H9 (cell line): ENCODE measurements at regions not wholly inside any gene's neighbourhood (a gene's known extent, or its start where the extent isn't known, plus 50 kb on each side); places are given as distances from the start of the nearest gene placed in this dataset.

ENCODE experiments used
- DNase-seq: peaks from one replicate; pipeline ENCODE4 v3.0.0-alpha.2; 2017
- H2AFZ ChIP-seq: one replicate; pipeline ENCODE4 v1.6.1; 2013; ENCODE audit warnings: mild to moderate bottlenecking, low read length, control low read depth, moderate library complexity
- H2AK5ac ChIP-seq: 2 replicates; pipeline ENCODE4 v1.6.1; 2013; ENCODE audit warnings: low read length, control low read depth, mixed read lengths; ENCODE audit not compliant: insufficient read length
- H2BK120ac ChIP-seq: one replicate; pipeline ENCODE4 v1.6.1; 2013; ENCODE audit warnings: low read depth, mild to moderate bottlenecking, low read length, control low read depth, inconsistent platforms; ENCODE audit not compliant: poor library complexity, severe bottlenecking
- H2BK12ac ChIP-seq: 2 replicates; pipeline ENCODE4 v1.6.1; 2013; ENCODE audit warnings: low read length, control low read depth, mixed read lengths, low read depth; ENCODE audit not compliant: insufficient read length
- H2BK15ac ChIP-seq: 2 replicates; pipeline ENCODE4 v1.6.1; 2013; ENCODE audit warnings: low read depth, low read length, control low read depth
- H2BK20ac ChIP-seq: one replicate; pipeline ENCODE4 v1.6.1; 2013; ENCODE audit warnings: low read depth, mild to moderate bottlenecking, low read length, control low read depth, inconsistent platforms; ENCODE audit not compliant: poor library complexity, severe bottlenecking
- H2BK5ac ChIP-seq: 2 replicates; pipeline ENCODE4 v1.6.1; 2013; ENCODE audit warnings: low read length, control low read depth, mixed read lengths; ENCODE audit not compliant: insufficient read length
- H3K14ac ChIP-seq: 2 replicates; pipeline ENCODE4 v1.6.1; 2013; ENCODE audit warnings: low read length, control low read depth; ENCODE audit not compliant: insufficient read depth
- H3K18ac ChIP-seq: 2 replicates; pipeline ENCODE4 v1.6.1; 2013; ENCODE audit warnings: low read depth, mild to moderate bottlenecking, mixed read lengths, low read length, control low read depth; ENCODE audit not compliant: insufficient read length
- H3K23ac ChIP-seq: 2 replicates; pipeline ENCODE4 v1.6.1; 2013; ENCODE audit warnings: low read length, control low read depth, mixed read lengths, low read depth; ENCODE audit not compliant: insufficient read length
- H3K23me2 ChIP-seq: 2 replicates; pipeline ENCODE4 v1.6.1; 2013; ENCODE audit warnings: low read depth, mild to moderate bottlenecking, mixed read lengths, low read length, control low read depth; ENCODE audit not compliant: insufficient read length, poor library complexity, severe bottlenecking
- H3K27ac ChIP-seq: 2 replicates; pipeline ENCODE4 v1.5.1; 2013; ENCODE audit warnings: low read length, control low read depth, mixed read lengths, low read depth; ENCODE audit not compliant: insufficient read length
- H3K27me3 ChIP-seq: 2 replicates; pipeline ENCODE4 v1.6.1; 2013; ENCODE audit warnings: low read length, control low read depth, inconsistent platforms; ENCODE audit not compliant: insufficient read depth
- H3K4ac ChIP-seq: 2 replicates; pipeline ENCODE4 v1.6.1; 2013; ENCODE audit warnings: low read depth, mild to moderate bottlenecking, control low read depth, inconsistent platforms, low read length, moderate library complexity
- H3K4me1 ChIP-seq: 2 replicates; pipeline ENCODE4 v1.6.1; 2013; ENCODE audit warnings: low read length, control low read depth, inconsistent platforms; ENCODE audit not compliant: insufficient read depth
- H3K4me2 ChIP-seq: 2 replicates; pipeline ENCODE4 v1.6.1; 2013; ENCODE audit warnings: low read length, control low read depth, mixed read lengths; ENCODE audit not compliant: insufficient read length, insufficient read depth
- H3K56ac ChIP-seq: 2 replicates; pipeline ENCODE4 v1.6.1; 2013; ENCODE audit warnings: low read depth, mild to moderate bottlenecking, mixed read lengths, low read length, control low read depth; ENCODE audit not compliant: insufficient read length
- H3K79me1 ChIP-seq: 2 replicates; pipeline ENCODE4 v1.6.1; 2013; ENCODE audit warnings: low read depth, mild to moderate bottlenecking, moderate library complexity, low read length, control low read depth, inconsistent platforms; ENCODE audit not compliant: insufficient read depth, poor library complexity, severe bottlenecking
- H3K79me2 ChIP-seq: 2 replicates; pipeline ENCODE4 v1.6.1; 2013; ENCODE audit warnings: low read length, control low read depth, inconsistent platforms; ENCODE audit not compliant: insufficient read depth
- H3K9ac ChIP-seq: 2 replicates; pipeline ENCODE4 v1.6.1; 2013; ENCODE audit warnings: low read length, control low read depth, mixed read lengths; ENCODE audit not compliant: insufficient read length; ENCODE audit errors: extremely low read depth
- H3K9me3 ChIP-seq: one replicate; pipeline ENCODE4 v1.6.1; 2013; ENCODE audit warnings: low read depth, low read length, inconsistent platforms; ENCODE audit not compliant: control insufficient read depth
- H3T11ph ChIP-seq: one replicate; pipeline ENCODE4 v1.6.1; 2013; ENCODE audit warnings: mild to moderate bottlenecking, low read length, control low read depth, inconsistent platforms
- H4K20me1 ChIP-seq: one replicate; pipeline ENCODE4 v1.6.1; 2013; ENCODE audit not compliant: control insufficient read depth, insufficient read length, insufficient read depth
- H4K5ac ChIP-seq: 2 replicates; pipeline ENCODE4 v1.6.1; 2013; ENCODE audit warnings: low read depth, mild to moderate bottlenecking, mixed read lengths, low read length, control low read depth; ENCODE audit not compliant: insufficient read length
- H4K8ac ChIP-seq: replicated peaks from 2 replicates; pipeline ENCODE4 v1.6.1; 2013; ENCODE audit warnings: low read length, control low read depth, mixed read lengths, low read depth; ENCODE audit not compliant: insufficient read length
- H4K91ac ChIP-seq: 2 replicates; pipeline ENCODE4 v1.6.1; 2013; ENCODE audit warnings: low read depth, mild to moderate bottlenecking, moderate library complexity, mixed read lengths, low read length, control low read depth; ENCODE audit not compliant: insufficient read length
- H3K27ac Mint-ChIP-seq, 3 experiments: 2 replicates in 2 of 3; 3 replicates in 1 of 3; pipeline ENCODE4 v1.8.0; 2020 to 2021; ENCODE audit warnings: mixed read lengths in 3 of 3, mild to moderate bottlenecking in 1 of 3, moderate library complexity in 1 of 3
- H3K27me3 Mint-ChIP-seq: 2 replicates; pipeline ENCODE4 v1.8.0; 2021; ENCODE audit warnings: low read depth, mild to moderate bottlenecking, moderate library complexity, mixed read lengths
- H3K36me3 Mint-ChIP-seq, 3 experiments: 2 replicates in 2 of 3; 3 replicates in 1 of 3; pipeline ENCODE4 v1.8.0; 2020 to 2021; ENCODE audit warnings: low read depth in 3 of 3, mixed read lengths in 3 of 3; ENCODE audit not compliant: insufficient read depth in 1 of 3
- H3K4me1 Mint-ChIP-seq, 2 experiments: 2 replicates each; pipeline ENCODE4 v1.8.0; 2020; ENCODE audit warnings: mixed read lengths in 2 of 2
- H3K4me3 Mint-ChIP-seq, 2 experiments: 2 replicates in 1 of 2; 3 replicates in 1 of 2; pipeline ENCODE4 v1.8.0; 2020 to 2021; ENCODE audit warnings: mild to moderate bottlenecking in 2 of 2, mixed read lengths in 2 of 2, moderate library complexity in 1 of 2
- H3K9me3 Mint-ChIP-seq, 2 experiments: 2 replicates in 1 of 2; 3 replicates in 1 of 2; pipeline ENCODE4 v1.8.0; 2020; ENCODE audit warnings: mild to moderate bottlenecking in 2 of 2, mixed read lengths in 2 of 2, moderate library complexity in 1 of 2
- WGBS: extraction: QIAGEN DNeasy Blood & Tissue Kit; methylation state at CpG from one replicate; pipeline ENCODE4 v1.1.7; 2013; ENCODE audit warnings: missing lambda C conversion rate, low lambda C conversion rate, mixed read lengths; ENCODE audit not compliant: insufficient read length; ENCODE audit errors: extremely low coverage; 5-methylcytosine and 5-hydroxymethylcytosine counted together
- TF ChIP-seq, protein P1 (sequence below): fragments of 200-600 bp; sonication (generic); conservative IDR thresholded peaks from 3 replicates; pipeline ENCODE4 v1.8.0; 2021; ENCODE audit warnings: antibody characterized with exemption, mild to moderate bottlenecking

DNA sequence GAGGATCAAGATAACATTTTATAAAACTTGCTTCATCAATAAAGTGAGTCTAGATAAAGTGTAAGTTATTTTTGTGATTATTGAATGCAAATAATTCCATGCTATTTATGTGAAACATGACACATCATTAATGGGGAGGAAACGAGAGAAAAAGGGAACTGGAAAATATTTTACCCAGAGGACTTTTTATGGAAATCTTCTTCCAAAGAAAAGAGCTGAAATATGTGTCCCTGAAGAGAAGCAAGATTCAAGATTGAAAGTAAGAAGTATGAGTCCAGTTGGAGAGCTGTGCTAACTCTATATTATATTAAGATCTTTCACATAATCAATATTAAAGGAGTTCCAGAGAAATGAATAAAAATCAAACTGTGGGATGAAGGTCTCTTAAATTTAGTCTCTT, 1361.8 kb downstream of the GATA3 start:
- peaks cover 9 to 14% of the 10 kb centered on the region in 2 experiments for H3K4me1 Mint-ChIP-seq
- Histone ChIP-seq H3K27me3 (no peaks in the 10 kb centered on the region), H4K91ac (no peak overlapping the region), H2AFZ (no peak overlapping the region), H2BK15ac (no peak overlapping the region), H2BK5ac (no peak overlapping the region), H3K23ac (no peak overlapping the region), H2BK12ac (no peak overlapping the region), H3K79me2 (no peaks in the 10 kb centered on the region), H3T11ph (no peak overlapping the region), H3K23me2 (no peaks in the 10 kb centered on the region), H4K8ac (no peak overlapping the region), H3K56ac (no peak overlapping the region), H3K4me2 (no peak overlapping the region), H3K79me1 (no peaks in the 10 kb centered on the region), H4K20me1 (no peaks in the 10 kb centered on the region), H4K5ac (no peak overlapping the region), H3K18ac (no peak overlapping the region), H2BK20ac (no peak overlapping the region), H2BK120ac (no peak overlapping the region), H3K4me1 (no peaks in the 10 kb centered on the region), H3K9me3 (no peaks in the 10 kb centered on the region), H3K9ac (no peak overlapping the region), H3K27ac (no peak overlapping the region), H2AK5ac (no peak overlapping the region), H3K4ac (no peak overlapping the region), H3K14ac (no peak overlapping the region)
- no peak overlapping the region for H3K4me3 Mint-ChIP-seq
- no peak for DNase-seq
- H3K27me3 Mint-ChIP-seq: no peaks in the 10 kb centered on the region
- TF ChIP-seq, protein P1, sequence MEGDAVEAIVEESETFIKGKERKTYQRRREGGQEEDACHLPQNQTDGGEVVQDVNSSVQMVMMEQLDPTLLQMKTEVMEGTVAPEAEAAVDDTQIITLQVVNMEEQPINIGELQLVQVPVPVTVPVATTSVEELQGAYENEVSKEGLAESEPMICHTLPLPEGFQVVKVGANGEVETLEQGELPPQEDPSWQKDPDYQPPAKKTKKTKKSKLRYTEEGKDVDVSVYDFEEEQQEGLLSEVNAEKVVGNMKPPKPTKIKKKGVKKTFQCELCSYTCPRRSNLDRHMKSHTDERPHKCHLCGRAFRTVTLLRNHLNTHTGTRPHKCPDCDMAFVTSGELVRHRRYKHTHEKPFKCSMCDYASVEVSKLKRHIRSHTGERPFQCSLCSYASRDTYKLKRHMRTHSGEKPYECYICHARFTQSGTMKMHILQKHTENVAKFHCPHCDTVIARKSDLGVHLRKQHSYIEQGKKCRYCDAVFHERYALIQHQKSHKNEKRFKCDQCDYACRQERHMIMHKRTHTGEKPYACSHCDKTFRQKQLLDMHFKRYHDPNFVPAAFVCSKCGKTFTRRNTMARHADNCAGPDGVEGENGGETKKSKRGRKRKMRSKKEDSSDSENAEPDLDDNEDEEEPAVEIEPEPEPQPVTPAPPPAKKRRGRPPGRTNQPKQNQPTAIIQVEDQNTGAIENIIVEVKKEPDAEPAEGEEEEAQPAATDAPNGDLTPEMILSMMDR: no peak
- H3K9me3 Mint-ChIP-seq: no peaks in the 10 kb centered on the region
- peaks cover 0 to 3% (median 3%) of the 10 kb centered on the region in 3 experiments; a peak in 2 of 7 replicates for H3K36me3 Mint-ChIP-seq
- no CpG with 5 or more reads among the region's 1 CpG for WGBS
- no peak overlapping the region for H3K27ac Mint-ChIP-seq
